CD4-positive, alpha-beta T cell treated with Interleukin-10 for 1 hour (primary cell): ENCODE measurements at regions not wholly inside any gene's neighbourhood (a gene's known extent, or its start where the extent isn't known, plus 50 kb on each side); places are given as distances from the start of the nearest gene placed in this dataset.
A peak's percentile ranks its signal among the peaks of the same experiment; 100 is the strongest.

Experiments used
- DNase-seq: peaks from one replicate; pipeline ENCODE4 v3.0.0-alpha.2; 2020

GRCh38 chr6:11350294-11350693 lies 117.8 kb upstream of the NEDD9 start:
- peak; percentile 27 for DNase-seq

GRCh38 chr6:11349880-11350279 lies 117.4 kb upstream of the NEDD9 start:
- no peak for DNase-seq

GRCh38 chr6:11346516-11346915 lies 114.0 kb upstream of the NEDD9 start:
- DNase-seq = no peak

- no peak for DNase-seq
Measured at GRCh38 chr6:11345536-11345935, 113.1 kb upstream of the NEDD9 start.

GRCh38 chr6:11343963-11344723 lies 111.7 kb upstream of the NEDD9 start:
- no peak for DNase-seq

- DNase-seq = no peak
Measured at GRCh38 chr6:11341867-11342266, 109.4 kb upstream of the NEDD9 start.

- no peak for DNase-seq
Measured at GRCh38 chr6:11341303-11341702, 108.8 kb upstream of the NEDD9 start.

- no peak for DNase-seq
Measured at GRCh38 chr6:11339380-11339779, 106.9 kb upstream of the NEDD9 start.

GRCh38 chr6:11337306-11337705 lies 104.8 kb upstream of the NEDD9 start:
- no peak for DNase-seq

GRCh38 chr6:11335826-11336225 lies 103.4 kb upstream of the NEDD9 start:
- DNase-seq = no peak

GRCh38 chr6:11333132-11333849 lies 100.8 kb upstream of the NEDD9 start:
- DNase-seq = no peak

GRCh38 chr6:11332463-11332862 lies 100.0 kb upstream of the NEDD9 start:
- no peak for DNase-seq

GRCh38 chr6:11331111-11331510 lies 98.6 kb upstream of the NEDD9 start:
- no peak for DNase-seq

GRCh38 chr6:11330413-11330760 lies 97.9 kb upstream of the NEDD9 start:
- peak; percentile 22 for DNase-seq

- DNase-seq = no peak
Measured at GRCh38 chr6:11329726-11330412, 97.4 kb upstream of the NEDD9 start.

- DNase-seq = no peak
Measured at GRCh38 chr6:11328613-11329247, 96.3 kb upstream of the NEDD9 start.

- no peak for DNase-seq
Measured at GRCh38 chr6:11327961-11328360, 95.5 kb upstream of the NEDD9 start.

- no peak for DNase-seq
Measured at GRCh38 chr6:11326116-11326515, 93.6 kb upstream of the NEDD9 start.

GRCh38 chr6:11324453-11325015 lies 92.1 kb upstream of the NEDD9 start:
- no peak for DNase-seq

- DNase-seq = peak; percentile 31
Measured at GRCh38 chr6:11323666-11324452, 91.4 kb upstream of the NEDD9 start.

GRCh38 chr6:11322252-11322885 lies 89.9 kb upstream of the NEDD9 start:
- DNase-seq = no peak
